ENCODE measurements at regions not wholly inside any gene's neighbourhood (a gene's known extent, or its start where the extent isn't known, plus 50 kb on each side); places are given as distances from the start of the nearest gene placed in this dataset.

GRCh38 chr5:60371065-60371464, 328.9 kb downstream of the DEPDC1B start:
- Histone ChIP-seq H3K23ac (ENCODE audit: low read length in 2 of 2) (no peak overlapping the region), H4K91ac (ENCODE audit: low read length) (no peak overlapping the region), H2BK12ac (ENCODE audit: low read length in 2 of 2) (no peak overlapping the region), H4K8ac (ENCODE audit: low read length) (no peak overlapping the region), H2BK120ac (ENCODE audit: low read depth, low read length) (no peak overlapping the region), H3K14ac (ENCODE audit: low read length in 2 of 2) (no peak overlapping the region), H3K36me3 (ENCODE audit: control insufficient read depth in 1 of 2, insufficient read depth in 2 of 2, low read depth in 1 of 2, low read length in 2 of 2) (no peaks in the 10 kb centered on the region), H3K79me1 (replicated peaks; ENCODE audit: low read length, poor library complexity, severe bottlenecking) (no peaks in the 10 kb centered on the region), H3K9me3 (ENCODE audit: control insufficient read depth, low read length) (no peaks in the 10 kb centered on the region), H2AFZ (ENCODE audit: low read depth, low read length) (no peak overlapping the region), H2AK5ac (ENCODE audit: low read length, severe bottlenecking) (no peak overlapping the region), H2BK5ac (ENCODE audit: low read depth, low read length, poor library complexity, severe bottlenecking) (no peak overlapping the region), H3K18ac (ENCODE audit: low read depth in 1 of 2, low read length in 2 of 2) (no peak overlapping the region), H3K4me2 (ENCODE audit: low read length, poor library complexity, severe bottlenecking) (no peak overlapping the region), H3K27me3 (ENCODE audit: control insufficient read depth in 1 of 2, insufficient read depth in 1 of 2, low read length in 2 of 2) (no peaks in the 10 kb centered on the region), H3K9ac (ENCODE audit: low read length) (no peak overlapping the region), H3K4me3 (ENCODE audit: insufficient read depth in 1 of 2, low read depth in 1 of 2, low read length in 2 of 2) (no peak overlapping the region), H3K27ac (ENCODE audit: low read length, poor library complexity, severe bottlenecking) (no peak overlapping the region), H3K4ac (ENCODE audit: low read depth in 1 of 2, low read length in 2 of 2) (no peak overlapping the region), H3K4me1 (ENCODE audit: control insufficient read depth, insufficient read depth, low read depth, low read length) (no peaks in the 10 kb centered on the region), H2BK15ac (ENCODE audit: low read depth, poor library complexity, severe bottlenecking) (no peak overlapping the region)
- WGBS = 99% methylated on average over 7 of the region's 7 CpGs
- DNase-seq = no peak

GRCh38 chr5:60370508-60370907, 329.5 kb downstream of the DEPDC1B start:
- Histone ChIP-seq H2BK120ac (ENCODE audit: low read depth, low read length) (no peak overlapping the region), H3K4me3 (ENCODE audit: insufficient read depth in 1 of 2, low read depth in 1 of 2, low read length in 2 of 2) (no peak overlapping the region), H2BK12ac (ENCODE audit: low read length in 2 of 2) (no peak overlapping the region), H3K4ac (ENCODE audit: low read depth in 1 of 2, low read length in 2 of 2) (no peak overlapping the region), H3K36me3 (ENCODE audit: control insufficient read depth in 1 of 2, insufficient read depth in 2 of 2, low read depth in 1 of 2, low read length in 2 of 2) (no peaks in the 10 kb centered on the region), H2AK5ac (ENCODE audit: low read length, severe bottlenecking) (no peak overlapping the region), H3K9me3 (ENCODE audit: control insufficient read depth, low read length) (no peaks in the 10 kb centered on the region), H4K91ac (ENCODE audit: low read length) (no peak overlapping the region), H2AFZ (ENCODE audit: low read depth, low read length) (no peak overlapping the region), H3K14ac (ENCODE audit: low read length in 2 of 2) (no peak overlapping the region), H3K27me3 (ENCODE audit: control insufficient read depth in 1 of 2, insufficient read depth in 1 of 2, low read length in 2 of 2) (no peaks in the 10 kb centered on the region), H2BK5ac (ENCODE audit: low read depth, low read length, poor library complexity, severe bottlenecking) (no peak overlapping the region), H4K8ac (ENCODE audit: low read length) (no peak overlapping the region), H3K9ac (ENCODE audit: low read length) (no peak overlapping the region), H3K23ac (ENCODE audit: low read length in 2 of 2) (no peak overlapping the region), H3K79me1 (replicated peaks; ENCODE audit: low read length, poor library complexity, severe bottlenecking) (no peaks in the 10 kb centered on the region), H3K27ac (ENCODE audit: low read length, poor library complexity, severe bottlenecking) (no peak overlapping the region), H3K4me1 (ENCODE audit: control insufficient read depth, insufficient read depth, low read depth, low read length) (no peaks in the 10 kb centered on the region), H3K18ac (ENCODE audit: low read depth in 1 of 2, low read length in 2 of 2) (no peak overlapping the region), H2BK15ac (ENCODE audit: low read depth, poor library complexity, severe bottlenecking) (no peak overlapping the region), H3K4me2 (ENCODE audit: low read length, poor library complexity, severe bottlenecking) (no peak overlapping the region)
- WGBS = 89% methylated on average over 5 of the region's 5 CpGs
- DNase-seq = no peak

GRCh38 chr5:60369391-60369790, 330.6 kb downstream of the DEPDC1B start:
- Histone ChIP-seq H3K4me3 (ENCODE audit: insufficient read depth in 1 of 2, low read depth in 1 of 2, low read length in 2 of 2) (no peak overlapping the region), H2BK15ac (ENCODE audit: low read depth, poor library complexity, severe bottlenecking) (no peak overlapping the region), H3K27me3 (ENCODE audit: control insufficient read depth in 1 of 2, insufficient read depth in 1 of 2, low read length in 2 of 2) (no peaks in the 10 kb centered on the region), H2BK5ac (ENCODE audit: low read depth, low read length, poor library complexity, severe bottlenecking) (no peak overlapping the region), H3K14ac (ENCODE audit: low read length in 2 of 2) (no peak overlapping the region), H4K8ac (ENCODE audit: low read length) (no peak overlapping the region), H2AFZ (ENCODE audit: low read depth, low read length) (no peak overlapping the region), H3K4me2 (ENCODE audit: low read length, poor library complexity, severe bottlenecking) (no peak overlapping the region), H3K23ac (ENCODE audit: low read length in 2 of 2) (no peak overlapping the region), H3K27ac (ENCODE audit: low read length, poor library complexity, severe bottlenecking) (no peak overlapping the region), H3K79me1 (replicated peaks; ENCODE audit: low read length, poor library complexity, severe bottlenecking) (no peaks in the 10 kb centered on the region), H3K9ac (ENCODE audit: low read length) (no peak overlapping the region), H2BK120ac (ENCODE audit: low read depth, low read length) (no peak overlapping the region), H2AK5ac (ENCODE audit: low read length, severe bottlenecking) (no peak overlapping the region), H3K36me3 (ENCODE audit: control insufficient read depth in 1 of 2, insufficient read depth in 2 of 2, low read depth in 1 of 2, low read length in 2 of 2) (no peaks in the 10 kb centered on the region), H3K4ac (ENCODE audit: low read depth in 1 of 2, low read length in 2 of 2) (no peak overlapping the region), H3K9me3 (ENCODE audit: control insufficient read depth, low read length) (no peaks in the 10 kb centered on the region), H4K91ac (ENCODE audit: low read length) (no peak overlapping the region), H3K18ac (ENCODE audit: low read depth in 1 of 2, low read length in 2 of 2) (no peak overlapping the region), H2BK12ac (ENCODE audit: low read length in 2 of 2) (no peak overlapping the region), H3K4me1 (ENCODE audit: control insufficient read depth, insufficient read depth, low read depth, low read length) (no peaks in the 10 kb centered on the region)
- no peak for DNase-seq
- WGBS = 100% methylated on average over 1 of the region's 4 CpGs

- DNase-seq = no peak
- no peaks in the 10 kb centered on the region for H3K79me1 ChIP-seq (replicated peaks; ENCODE audit: low read length, poor library complexity, severe bottlenecking)
- no peaks in the 10 kb centered on the region for H3K4me1 ChIP-seq (ENCODE audit: control insufficient read depth, insufficient read depth, low read depth, low read length)
- H3K4me3 ChIP-seq (ENCODE audit: insufficient read depth in 1 of 2, low read depth in 1 of 2, low read length in 2 of 2) = no peak overlapping the region
- H3K36me3 ChIP-seq (ENCODE audit: control insufficient read depth in 1 of 2, insufficient read depth in 2 of 2, low read depth in 1 of 2, low read length in 2 of 2) = no peaks in the 10 kb centered on the region
- H2BK12ac ChIP-seq (ENCODE audit: low read length in 2 of 2) = no peak overlapping the region
- no peak overlapping the region for H3K27ac ChIP-seq (ENCODE audit: low read length, poor library complexity, severe bottlenecking)
- no peak overlapping the region for H2BK120ac ChIP-seq (ENCODE audit: low read depth, low read length)
- H3K18ac ChIP-seq (ENCODE audit: low read depth in 1 of 2, low read length in 2 of 2) = no peak overlapping the region
- 89% methylated on average over 5 of the region's 5 CpGs for WGBS
- no peak overlapping the region for H2AK5ac ChIP-seq (ENCODE audit: low read length, severe bottlenecking)
- H4K91ac ChIP-seq (ENCODE audit: low read length) = no peak overlapping the region
- no peaks in the 10 kb centered on the region for H3K27me3 ChIP-seq (ENCODE audit: control insufficient read depth in 1 of 2, insufficient read depth in 1 of 2, low read length in 2 of 2)
- no peak overlapping the region for H4K8ac ChIP-seq (ENCODE audit: low read length)
- no peak overlapping the region for H2BK15ac ChIP-seq (ENCODE audit: low read depth, poor library complexity, severe bottlenecking)
- H3K23ac ChIP-seq (ENCODE audit: low read length in 2 of 2) = no peak overlapping the region
- H3K4ac ChIP-seq (ENCODE audit: low read depth in 1 of 2, low read length in 2 of 2) = no peak overlapping the region
- H2BK5ac ChIP-seq (ENCODE audit: low read depth, low read length, poor library complexity, severe bottlenecking) = no peak overlapping the region
- H3K9ac ChIP-seq (ENCODE audit: low read length) = no peak overlapping the region
- no peak overlapping the region for H2AFZ ChIP-seq (ENCODE audit: low read depth, low read length)
- no peak overlapping the region for H3K14ac ChIP-seq (ENCODE audit: low read length in 2 of 2)
- no peaks in the 10 kb centered on the region for H3K9me3 ChIP-seq (ENCODE audit: control insufficient read depth, low read length)
- H3K4me2 ChIP-seq (ENCODE audit: low read length, poor library complexity, severe bottlenecking) = no peak overlapping the region
These were observed 331.9 kb downstream of the DEPDC1B start for GRCh38 chr5:60368100-60368499.
